8988T (cell line): ENCODE measurements at regions not wholly inside any gene's neighbourhood (a gene's known extent, or its start where the extent isn't known, plus 50 kb on each side); places are given as distances from the start of the nearest gene placed in this dataset.
"Not testable (repeated sequence)": the region's sequence is repeated elsewhere in the genome, so short reads cannot be mapped to it uniquely, and the experiment has no call there.

Experiments used
- DNase-seq: peaks from one replicate; pipeline ENCODE4 v3.0.0; 2011

DNA sequence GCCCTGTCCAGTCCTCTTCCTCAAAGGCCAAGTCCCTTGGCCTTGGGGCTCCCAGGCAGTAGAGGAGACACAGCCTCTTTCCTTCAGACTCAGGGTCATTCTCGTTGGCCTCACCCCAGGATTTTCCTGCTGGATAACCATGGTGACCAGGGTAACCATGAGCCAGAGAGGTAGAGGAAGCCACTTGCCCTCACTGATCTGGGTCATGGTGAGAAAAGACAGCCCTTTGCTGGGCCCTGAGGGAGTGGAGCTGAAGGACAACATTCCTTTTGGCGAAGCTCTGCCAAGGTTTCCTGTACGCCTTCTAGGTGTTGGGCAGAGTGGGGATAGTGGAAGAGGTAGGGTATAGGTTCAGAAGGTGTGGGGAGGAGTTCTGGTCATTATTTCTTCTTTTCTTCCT lies 53.1 kb upstream of the WNT4 start:
- no peak for DNase-seq

GRCh38 chr1:22196641-22197040 lies 53.7 kb upstream of the WNT4 start:
- DNase-seq, result no peak

DNA sequence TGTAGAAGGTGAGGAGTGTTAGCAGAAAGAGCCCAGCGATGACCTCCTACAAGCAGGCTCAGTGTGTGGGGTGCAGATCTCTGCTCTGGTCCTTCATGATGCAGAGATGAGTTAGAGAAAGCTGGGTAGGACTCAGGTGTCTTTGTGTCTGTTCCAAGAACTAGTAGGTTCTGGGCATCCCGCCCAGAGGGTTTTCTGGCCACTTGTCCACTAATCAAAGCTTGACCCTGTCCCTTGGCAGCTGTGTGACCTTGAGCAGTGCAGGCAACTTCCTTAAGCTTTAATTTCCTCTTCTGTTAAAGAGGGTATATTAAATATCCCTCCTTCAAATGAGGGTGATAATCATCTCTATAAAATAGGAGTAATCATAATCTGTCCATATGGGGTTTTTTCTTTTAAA lies 54.7 kb upstream of the WNT4 start:
- DNase-seq, result no peak

- no peak for DNase-seq
Observed at GRCh38 chr1:22201023-22201422, 58.1 kb upstream of the WNT4 start.

- DNase-seq, result no peak
Observed at GRCh38 chr1:22203335-22203734, 60.4 kb upstream of the WNT4 start.

- DNase-seq, result no peak
Observed at GRCh38 chr1:22204057-22204840, 61.4 kb upstream of the WNT4 start.

DNA sequence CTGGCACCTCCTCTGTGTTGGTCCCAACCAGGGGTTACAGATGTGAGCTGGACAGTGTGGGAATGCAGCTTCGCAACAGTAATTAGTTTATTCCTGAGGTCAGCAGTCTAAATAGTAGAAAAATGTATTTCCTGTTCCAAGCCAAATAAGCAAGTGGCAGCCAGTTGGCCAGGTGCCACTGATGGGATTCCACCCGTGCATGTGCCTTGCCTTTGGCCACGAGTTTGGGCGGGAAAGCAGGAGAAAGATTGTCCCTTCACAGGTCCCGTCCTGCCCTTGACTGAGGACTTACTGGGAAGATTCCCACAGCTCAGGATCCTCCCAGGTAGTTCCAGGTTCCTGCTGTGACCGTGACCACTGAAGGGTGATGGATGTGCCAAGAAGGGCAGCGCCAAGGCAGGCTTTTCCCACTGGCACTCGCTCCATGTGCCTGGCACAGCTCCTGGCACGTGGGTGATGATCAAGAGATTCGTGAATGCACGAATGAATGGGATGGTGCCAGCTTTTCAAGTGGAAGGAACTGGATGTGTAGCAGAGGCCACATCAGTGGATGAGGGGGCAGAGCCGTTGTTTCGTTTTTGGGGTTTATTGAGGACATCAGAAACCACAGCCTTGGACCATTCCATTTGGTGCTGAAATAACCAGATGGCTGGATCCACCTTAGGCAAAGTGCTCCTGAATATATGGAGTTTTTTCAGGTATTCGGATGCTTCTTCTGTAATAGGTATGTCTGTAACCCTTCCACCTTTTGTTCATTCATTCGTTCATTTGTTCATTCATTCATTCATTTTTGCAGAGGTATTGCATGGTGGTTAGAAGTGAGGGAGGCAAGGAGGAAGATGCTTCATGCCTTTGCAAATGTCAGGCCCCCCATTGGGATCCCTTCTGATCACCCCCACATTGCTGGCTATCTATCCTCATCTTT lies 62.4 kb upstream of the WNT4 start:
- no peak for DNase-seq

GRCh38 chr1:22206551-22207125 lies 63.7 kb upstream of the WNT4 start:
- DNase-seq, result no peak

DNA sequence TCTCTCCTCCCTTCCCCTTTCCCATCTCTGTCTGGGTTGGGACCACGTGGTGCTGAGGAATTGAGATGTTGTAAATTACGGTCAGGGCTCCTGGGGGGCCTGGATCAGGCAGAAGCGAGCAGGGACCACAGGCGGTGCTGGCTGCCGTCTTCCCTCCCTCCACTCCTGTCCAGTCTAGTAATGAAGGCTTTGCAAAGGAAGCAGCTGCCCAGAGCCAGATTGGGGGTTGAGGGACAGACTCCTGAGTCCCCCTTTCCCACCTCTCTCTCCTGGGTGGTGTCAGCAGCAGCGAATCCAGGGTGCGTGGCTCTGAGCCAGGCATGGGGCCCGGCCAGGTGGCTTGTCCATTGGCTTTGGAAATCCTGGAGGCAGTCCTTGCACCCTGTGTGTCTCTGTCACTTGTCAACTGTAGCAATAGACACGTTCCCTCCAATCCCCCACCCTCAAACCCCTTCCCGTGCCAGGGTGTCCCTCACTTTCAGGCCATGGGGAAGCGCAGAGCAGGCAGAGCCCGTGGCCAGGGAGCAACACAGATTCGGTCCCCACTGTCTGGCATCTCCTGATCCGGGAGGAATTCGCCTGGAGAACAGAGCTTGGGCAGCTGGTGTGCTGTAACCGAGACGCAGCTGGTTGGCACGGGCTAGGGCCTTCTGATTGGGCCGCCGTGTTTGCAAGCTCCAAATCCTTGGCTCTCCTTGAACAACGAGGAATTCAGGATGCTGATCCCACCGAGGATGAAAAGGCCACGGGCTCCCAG lies 64.8 kb upstream of the WNT4 start:
- no peak for DNase-seq

DNA sequence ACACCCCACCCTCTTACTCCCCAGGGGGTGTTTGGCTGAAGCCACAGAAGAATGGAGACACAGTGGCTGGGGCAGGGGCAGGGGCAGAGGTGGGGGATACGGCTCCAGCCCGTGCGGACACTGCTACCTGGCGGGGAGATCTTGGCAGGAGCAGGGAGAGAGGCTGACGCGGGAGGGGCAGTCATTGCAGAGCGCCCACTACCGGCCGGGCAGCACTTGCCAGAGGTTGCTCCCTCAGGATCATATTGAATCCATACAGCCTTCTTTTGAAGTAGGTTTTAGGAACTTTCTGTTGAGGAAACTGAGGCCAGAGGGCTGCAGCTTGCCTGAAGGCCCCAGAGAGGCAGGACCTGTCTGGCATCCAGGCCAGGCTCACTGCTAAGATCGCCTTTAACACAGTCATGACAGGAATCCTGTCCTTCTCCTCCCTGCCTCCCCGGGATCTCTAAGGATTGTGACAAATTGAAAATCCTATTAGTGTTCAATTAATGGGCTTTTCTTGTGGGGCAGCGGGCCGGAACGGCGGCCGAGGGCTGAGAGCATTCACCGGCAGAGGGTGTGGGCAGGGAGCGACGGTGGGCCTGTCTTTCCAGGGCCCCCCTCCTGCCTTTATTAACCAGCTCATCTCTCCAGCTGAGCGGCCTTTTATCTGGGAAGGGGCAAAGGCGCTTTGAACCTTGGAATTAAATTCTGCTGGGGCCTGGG lies 65.5 kb upstream of the WNT4 start:
- DNase-seq, result no peak

DNA sequence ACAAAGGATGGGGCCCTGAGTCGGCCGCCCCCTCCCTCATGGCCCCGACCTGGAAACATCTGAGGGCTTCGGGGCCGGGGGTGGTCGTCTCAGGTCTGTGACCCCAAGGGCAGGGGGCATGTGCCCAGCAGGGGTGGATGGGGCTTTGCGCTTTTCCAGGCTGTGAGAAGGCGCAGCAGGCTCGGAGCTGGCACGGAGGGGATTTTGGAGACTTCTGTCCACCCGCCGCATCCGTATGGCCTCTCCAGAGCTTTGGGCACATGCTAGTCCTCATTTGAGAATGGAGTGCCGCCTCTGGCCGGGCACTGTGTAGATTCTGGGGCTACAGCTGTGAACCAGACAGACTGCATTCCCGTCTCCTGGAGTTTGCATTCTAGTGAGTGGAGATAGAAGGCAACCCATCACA lies 66.1 kb upstream of the WNT4 start:
- DNase-seq, result no peak

DNA sequence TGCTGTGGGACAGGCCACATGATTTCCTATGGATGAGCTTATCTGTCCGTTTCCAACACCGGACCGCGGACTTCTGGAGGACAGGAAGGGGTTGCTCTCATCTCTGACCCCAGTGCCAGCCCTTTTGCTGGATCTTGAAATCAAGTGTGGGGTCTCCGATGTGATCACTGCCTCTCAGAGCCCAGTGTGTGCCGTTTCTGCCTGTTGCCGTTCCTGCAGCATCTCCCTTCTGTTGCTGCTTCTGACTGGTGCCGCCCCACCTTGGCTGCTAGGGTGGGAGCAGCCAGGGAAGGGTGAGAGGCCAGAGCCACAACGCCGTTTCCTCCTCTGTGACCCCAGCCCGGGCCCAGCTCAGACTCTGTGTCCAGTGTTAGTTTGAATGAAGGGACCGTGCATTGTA lies 67.3 kb upstream of the WNT4 start:
- no peak for DNase-seq

- DNase-seq, result no peak
Observed at GRCh38 chr1:22210636-22211035, 67.7 kb upstream of the WNT4 start.

GRCh38 chr1:22211459-22211858 lies 68.6 kb upstream of the WNT4 start:
- not testable (repeated sequence) for DNase-seq

DNA sequence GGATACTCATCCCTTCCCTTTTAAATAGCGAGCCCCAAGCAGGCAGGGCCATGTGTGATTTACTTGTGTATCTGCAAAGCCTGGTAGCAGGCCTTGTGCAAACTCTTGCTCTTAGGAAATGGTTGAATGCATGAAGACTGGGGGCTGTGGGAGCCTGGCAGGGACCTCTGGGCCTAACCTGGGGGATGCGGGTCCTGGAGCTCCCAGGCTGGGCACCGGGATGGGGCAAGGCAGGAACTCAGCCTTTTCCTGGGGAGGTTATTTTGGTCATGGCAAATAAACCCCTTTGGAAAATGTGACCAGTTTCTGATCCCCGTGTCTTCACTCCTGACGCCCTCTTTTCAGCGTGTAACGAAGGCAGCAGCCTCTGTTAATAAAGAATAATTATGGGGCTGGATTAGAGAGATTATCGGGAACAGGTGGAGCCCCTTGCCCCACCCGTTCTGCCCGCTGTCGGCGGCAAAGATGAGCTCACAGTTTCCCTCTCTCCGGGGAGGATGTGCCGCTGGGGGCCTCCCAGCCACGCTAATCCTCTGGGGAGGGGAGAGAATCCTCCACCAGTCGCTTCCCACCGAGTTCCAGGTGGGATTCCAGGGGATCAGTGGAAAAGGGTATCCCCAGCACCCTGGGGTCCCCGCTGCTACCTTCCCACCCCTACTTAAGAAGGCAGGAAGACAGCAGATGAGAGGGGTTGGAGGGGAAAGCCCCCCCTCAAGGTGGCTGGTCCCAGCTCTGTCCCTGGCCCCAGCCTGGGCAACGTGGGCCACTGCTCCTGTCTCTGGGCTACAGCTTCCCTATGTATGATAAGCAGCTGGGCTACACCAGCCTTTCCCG lies 69.7 kb upstream of the WNT4 start:
- no peak for DNase-seq

- DNase-seq, result no peak
Observed at GRCh38 chr1:22216210-22216883, 73.5 kb upstream of the WNT4 start.

GRCh38 chr1:22216966-22217365 lies 74.1 kb upstream of the WNT4 start:
- no peak for DNase-seq

- DNase-seq, result no peak
Observed at GRCh38 chr1:22217811-22218460, 75.0 kb upstream of the WNT4 start.

- no peak for DNase-seq
Observed at GRCh38 chr1:22218618-22219250, 75.8 kb upstream of the WNT4 start.
